NCI-H1092 treated with DMSO at 0.1 percent for 48 hours (cell line): ENCODE measurements at regions not wholly inside any gene's neighbourhood (a gene's known extent, or its start where the extent isn't known, plus 50 kb on each side); places are given as distances from the start of the nearest gene placed in this dataset.

Source experiments
- DNase-seq: peaks from one replicate; lab custom pipeline; 2025; lab: John Stamatoyannopoulos, UW

DNA sequence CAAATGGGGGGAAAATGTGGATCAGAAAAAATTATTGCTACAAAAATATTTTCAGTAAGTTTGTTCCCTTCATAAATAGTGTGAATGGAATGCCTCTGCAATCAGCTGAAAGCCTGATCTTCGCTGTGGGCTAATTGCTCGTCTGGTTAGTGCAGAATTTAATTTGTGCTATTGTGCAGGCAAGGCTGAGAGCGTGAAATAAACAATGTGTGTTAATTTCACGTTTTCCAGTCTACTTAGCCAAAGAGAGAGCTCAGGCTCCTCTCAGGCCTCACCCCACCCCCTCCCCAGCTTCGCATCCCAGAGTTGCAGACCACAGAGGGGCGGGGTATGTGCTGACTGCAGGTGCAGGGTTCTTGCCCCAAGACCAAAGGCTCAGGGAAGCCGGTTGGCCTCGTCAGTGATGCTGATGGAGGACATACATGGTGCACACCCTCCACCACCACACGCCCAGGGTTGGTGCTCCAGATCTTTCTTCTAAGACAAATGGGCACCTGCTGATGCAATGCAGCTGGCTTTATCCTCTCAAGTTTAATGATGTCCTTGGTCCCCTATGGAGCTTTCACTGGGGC is 302.6 kb upstream of the SLC14A2 start:
- DNase-seq = no peak

DNA sequence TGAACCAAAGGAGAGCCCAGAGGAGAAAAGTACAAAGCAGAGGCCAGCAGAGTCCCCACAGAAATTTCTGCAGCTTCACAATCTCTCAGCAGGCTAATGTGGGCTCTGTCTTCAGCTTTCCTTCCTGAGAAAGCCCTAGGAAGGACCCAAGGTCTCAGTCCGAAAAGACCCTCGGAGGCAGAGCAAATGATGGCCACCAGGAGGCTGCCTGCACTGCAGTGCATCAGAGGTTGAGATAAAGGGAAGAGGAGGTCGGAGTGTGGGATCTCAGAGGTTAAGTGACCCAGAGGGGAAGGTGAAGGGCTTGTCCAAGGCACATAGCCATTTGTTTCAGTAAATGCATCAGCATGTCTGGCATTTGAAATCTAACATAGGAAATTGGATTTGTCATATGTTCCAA is 299.1 kb upstream of the SLC14A2 start:
- DNase-seq = no peak

DNA sequence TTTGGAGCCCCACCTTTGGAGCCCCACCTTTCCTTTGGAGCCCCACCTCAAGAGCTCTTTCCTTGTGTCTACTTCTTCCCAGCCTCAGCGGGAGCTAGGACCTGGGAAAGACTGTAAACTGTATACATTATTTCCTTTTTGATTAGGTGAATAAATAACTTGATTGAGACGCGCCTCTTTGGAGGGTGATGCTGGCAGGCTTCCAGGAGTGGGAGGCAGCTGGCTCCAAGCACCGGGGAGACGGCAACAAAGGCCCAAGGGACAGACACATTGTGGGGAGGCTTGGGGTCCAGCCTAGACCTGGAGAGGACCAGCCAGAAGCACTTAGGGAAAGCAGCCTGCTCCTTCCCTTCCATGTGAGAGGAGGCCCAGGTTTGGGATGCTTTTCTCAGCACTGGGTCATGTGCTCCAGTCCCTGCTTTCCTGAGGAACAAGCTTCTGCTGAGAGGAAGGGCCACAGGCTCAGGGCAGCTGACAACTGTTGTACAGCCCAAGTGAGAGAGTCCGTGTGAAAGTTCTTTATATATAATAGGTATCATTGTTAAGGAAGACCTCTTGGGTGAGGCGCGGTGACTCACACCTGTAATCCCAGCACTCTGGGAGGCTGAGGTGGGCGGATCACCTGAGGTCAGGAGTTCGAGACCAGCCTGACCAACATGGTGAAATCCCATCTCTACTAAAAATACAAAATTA is 297.2 kb upstream of the SLC14A2 start:
- peak; percentile 69 for DNase-seq

DNA sequence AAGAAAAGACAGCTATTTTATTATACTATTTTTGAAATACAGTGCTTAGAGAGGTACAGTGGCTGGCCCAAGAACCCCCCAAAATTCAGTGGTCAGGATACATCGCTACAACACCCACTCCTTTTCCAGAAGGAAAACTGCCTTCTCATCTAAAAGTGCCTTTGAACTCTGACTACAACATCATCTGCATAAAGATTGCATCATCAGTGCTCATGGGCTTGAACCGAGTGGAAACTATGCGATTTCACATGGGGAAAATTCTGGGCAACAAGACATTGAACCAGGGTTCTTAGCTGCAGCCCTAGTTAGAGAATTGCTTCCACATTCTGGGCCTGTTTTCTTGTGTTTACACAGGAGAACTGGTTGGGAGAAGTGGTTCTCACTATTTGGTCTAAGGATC is 294.6 kb upstream of the SLC14A2 start:
- no peak for DNase-seq

DNA sequence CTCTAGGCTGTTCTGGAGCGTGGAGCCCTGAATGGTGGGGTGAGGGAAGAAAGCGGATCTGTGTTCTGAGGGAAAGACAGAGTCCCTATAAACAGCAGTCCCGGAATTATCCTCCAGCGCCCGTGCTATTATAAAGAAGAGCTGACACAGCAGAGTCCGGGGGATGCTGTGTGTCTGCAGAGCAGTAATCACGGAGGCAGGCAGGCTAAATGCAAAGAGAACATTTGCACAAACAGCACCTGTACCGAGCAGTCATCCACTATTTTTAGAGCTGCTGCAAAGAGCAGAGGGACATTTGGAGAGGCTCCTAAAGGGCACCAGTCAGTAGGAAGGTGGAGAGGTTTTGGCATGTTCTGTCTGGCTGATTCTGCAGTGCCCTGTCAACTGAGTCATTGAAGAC is 293.8 kb upstream of the SLC14A2 start:
- no peak for DNase-seq

DNA sequence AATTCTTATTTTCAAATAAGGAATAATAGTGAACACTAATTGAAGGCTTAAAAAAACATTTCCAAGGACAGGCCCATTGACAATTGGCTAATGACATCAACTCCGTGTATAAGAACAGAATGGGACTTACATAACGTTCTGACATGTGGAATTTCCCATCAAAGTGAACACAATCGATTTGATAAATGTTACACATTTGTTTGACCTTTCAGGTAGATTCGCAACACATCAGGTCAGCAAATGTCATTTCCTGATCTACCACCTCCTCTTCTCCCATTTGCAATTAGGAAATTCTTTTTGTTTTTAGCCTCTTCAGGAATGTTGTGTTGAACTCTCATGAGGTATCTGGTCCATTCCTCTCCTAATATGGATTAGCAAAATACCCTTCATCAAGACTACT is 292.9 kb upstream of the SLC14A2 start:
- no peak for DNase-seq

DNA sequence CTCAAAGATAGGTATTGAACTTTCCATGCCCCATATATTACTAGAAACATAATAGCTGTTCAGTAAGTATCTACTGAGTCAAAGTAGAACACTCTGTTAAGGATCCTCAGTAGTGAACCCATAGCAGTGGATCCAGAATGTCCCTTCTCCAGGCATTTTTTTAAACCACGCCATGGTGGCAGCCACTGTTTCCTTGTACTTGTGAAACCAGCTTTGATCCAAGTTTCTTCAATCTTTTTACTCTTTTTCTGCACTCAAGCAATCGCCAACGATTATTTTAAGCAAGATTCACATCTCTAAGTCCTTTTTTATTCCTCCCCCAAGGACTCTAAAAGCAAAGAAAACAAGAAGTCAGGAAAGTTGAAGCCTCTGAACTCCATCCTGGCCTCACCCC is 291.2 kb upstream of the SLC14A2 start:
- no peak for DNase-seq

DNA sequence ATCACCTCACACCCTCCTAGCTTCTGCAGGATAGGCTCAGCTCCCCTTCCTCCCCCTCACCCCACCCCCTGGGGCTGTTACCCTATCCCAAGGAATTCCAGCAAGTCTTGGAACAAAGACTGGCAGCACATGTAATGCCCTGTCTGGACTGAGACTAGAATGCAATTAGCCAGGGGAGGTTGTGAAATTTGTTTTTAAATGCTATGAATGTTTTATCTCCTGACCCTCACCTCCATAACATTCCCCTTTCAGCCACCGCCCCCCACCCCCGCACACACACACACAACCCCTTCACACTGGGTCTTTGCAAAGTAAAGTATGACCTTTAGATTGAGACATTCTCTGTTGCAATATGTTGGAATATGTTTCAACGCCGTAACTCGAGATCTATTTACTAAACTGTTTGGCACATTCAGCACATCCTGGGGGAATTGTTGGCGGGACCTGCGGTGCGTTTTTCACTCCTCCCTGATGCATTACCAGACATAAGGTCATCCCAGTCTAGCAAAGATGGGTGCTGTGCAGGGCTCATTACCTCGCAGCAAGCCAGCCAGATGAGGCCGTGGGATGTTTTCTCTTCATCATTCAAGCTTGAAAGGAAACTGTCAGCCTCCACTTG is 290.7 kb upstream of the SLC14A2 start:
- peak; percentile 54 for DNase-seq

DNA sequence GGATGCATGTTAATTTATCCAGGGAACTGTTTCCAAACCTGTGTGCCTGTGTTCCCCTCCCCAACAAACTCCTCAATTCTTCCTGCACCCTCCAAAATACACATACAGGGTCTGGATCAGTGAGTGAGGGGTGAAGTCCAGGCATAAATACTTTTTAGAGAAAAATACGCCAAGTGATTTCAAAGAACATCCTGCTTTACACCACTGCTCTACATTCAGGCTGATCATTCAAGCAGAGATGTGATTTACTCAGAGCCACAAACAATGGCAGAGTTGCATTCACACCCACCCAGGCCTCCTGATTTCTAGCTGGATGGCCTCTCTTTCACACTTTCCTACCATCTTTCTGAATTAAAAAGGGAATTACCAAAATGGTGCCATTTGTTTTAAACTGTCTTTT is 289.5 kb upstream of the SLC14A2 start:
- no peak for DNase-seq

DNA sequence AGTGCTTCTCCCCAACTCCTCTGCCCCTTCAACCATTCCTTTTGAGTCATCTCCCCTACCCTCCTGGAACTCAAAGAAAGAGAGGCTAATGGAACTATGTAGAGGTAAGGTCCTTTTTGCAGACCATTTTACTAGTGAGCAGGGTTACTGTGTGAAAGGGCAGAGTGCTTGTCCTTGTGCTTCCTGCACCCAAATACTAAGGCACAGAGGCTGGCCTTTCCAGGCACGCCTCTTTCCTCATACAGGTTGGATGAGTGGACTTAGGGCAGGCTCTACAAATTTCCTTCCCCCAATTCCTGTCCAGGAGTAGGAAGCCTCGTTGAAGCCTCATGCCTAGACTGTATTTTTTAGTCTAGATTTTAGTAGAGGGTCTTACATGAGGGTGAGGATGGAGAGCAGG is 288.8 kb upstream of the SLC14A2 start:
- no peak for DNase-seq

DNA sequence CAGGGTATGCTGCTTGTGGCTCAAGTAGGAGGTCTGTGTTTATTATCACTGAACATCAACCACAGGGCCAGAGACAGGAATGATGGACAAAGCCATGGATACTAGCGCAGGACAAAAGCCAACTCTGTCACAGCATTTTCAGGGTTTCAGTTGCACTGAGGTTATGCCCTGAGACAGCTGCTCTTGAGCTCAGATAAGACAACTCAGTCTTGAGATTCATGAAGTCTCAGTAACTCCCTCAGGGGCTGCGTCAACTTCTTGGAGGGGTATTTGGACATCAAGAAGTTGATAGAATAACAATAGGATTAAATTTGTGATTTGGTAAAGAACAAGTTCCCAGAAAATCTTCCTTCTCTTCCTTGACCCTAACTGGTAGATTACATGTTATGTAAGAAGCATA is 287.0 kb upstream of the SLC14A2 start:
- DNase-seq = no peak

DNA sequence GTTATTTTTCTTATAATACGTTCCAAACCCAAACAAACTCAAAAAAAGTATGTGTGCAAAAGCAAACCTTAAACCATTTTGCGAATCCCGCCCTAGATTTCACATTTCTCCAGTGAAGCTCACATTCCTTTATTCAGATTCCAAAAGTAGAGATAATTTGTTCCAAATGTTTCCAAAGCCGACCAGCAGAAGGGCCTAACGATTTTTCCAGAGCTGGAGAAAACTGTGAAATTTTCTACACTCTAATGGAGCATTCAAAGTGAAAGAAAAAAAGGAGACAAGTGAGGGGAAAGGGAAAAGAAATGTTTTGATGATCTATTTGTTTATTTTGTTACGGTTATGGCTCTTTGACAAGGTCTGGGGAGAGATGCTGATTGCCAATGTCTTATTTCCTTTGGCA is 286.5 kb upstream of the SLC14A2 start:
- no peak for DNase-seq

DNA sequence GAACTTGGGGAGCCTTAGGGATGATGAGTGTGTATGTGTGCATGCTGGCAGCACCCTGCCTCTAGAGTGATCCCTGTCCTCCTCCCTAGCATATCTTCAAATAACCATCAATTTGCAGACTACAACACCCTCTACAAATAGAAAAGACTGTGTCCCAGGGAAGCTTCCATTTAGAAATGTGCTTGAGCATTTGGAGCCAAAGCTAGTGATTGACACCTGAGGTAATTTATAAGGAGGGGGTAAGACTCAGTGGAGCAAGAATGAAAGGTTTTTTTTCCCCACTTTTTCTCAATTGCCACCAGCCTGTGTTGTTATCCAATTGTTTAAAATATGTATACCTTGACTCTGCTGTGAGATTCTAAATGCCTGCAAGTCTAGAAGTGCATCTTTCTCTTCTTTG is 286.0 kb upstream of the SLC14A2 start:
- DNase-seq = no peak

DNA sequence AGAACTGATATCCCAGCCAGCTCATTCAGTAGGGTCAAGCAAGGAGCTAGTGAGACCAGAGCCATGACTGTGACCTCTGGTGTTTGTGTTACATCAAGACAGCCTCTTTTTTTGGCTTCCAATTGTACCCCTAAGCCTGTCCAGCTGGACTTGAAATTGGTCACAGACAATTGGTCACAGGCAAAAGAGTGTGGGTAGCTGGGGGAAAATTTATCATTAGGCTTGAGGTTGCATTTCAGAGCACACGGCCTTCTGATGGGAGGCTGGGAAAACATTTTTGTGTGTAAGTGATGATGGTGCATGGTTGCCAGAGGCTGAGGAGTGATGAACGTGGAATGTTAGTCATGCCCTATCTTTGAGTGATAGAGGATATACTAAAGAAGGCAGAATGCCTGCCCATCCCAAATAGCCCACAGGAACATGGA is 285.1 kb upstream of the SLC14A2 start:
- DNase-seq = no peak

DNA sequence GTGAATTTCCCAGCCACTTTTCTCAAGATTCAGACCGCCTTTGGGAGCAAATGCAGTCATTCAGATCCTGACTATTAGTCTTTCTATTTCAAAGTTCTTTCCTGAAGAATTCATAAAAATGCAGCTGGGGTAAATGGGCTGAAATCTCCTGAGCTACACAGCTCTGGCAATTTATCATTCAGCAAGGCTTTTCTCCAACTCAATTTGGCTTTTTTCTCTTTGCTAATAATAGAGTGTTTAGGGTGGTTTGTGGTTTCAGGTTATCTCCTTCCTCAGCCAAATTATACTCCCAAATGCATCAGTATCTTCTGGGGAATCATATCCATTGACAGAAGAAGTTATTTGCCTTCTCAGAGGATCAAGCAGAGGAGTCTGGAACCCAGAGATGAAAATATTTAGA is 282.4 kb upstream of the SLC14A2 start:
- DNase-seq = no peak

DNA sequence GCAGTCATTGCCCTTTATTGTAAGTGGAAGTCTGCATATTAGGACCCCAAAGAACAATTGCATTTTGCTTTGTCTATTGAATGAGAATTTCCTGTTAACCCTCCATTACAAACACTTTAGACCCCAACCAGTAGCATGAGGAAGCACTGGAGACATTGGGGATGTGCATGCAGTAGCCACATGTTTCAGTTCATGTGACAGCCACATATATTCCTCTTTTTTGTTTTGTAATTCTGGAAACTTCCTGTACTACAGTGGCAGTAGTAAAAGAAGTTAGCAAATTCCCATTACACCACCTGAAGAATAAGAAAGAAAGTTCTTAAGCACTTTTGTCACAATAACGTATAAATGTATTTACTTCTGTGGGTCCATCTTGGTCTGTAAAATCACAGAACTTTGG is 281.1 kb upstream of the SLC14A2 start:
- DNase-seq = no peak

DNA sequence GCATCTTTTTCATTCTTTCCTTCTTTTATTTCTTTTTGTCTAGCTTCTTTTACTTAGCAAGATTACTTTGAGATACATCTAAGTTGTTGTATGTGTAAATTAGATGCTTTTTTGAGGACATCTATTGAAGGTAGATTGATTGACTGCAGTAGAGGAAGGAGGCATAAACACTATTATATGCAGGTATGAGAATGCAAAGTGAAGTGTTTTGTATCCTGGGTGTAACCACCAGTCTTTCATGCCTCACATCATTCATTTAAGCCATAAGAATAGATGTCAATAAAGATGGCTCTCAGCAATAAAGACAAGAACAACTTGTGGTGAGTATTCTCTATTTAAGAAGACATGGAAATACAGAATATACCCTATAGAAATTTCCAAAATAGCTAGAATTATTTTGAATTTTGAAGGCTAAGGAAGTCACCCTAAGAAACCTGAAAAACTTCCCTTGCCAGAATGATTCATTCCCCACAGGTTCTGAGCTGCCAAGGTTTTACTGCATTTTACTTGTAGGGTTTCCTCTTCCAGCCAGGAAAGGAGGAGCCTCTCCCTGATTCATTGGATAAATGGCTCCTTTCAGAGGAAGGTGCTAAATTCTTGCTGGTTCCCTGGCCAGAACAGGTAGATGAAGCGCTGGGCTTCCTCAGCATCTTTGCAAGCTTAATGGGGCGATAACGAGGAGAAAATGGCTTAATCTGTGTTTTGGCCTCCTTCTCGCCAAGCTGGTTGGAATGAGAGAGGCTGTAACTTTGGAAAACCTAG is 279.8 kb upstream of the SLC14A2 start:
- no peak for DNase-seq

DNA sequence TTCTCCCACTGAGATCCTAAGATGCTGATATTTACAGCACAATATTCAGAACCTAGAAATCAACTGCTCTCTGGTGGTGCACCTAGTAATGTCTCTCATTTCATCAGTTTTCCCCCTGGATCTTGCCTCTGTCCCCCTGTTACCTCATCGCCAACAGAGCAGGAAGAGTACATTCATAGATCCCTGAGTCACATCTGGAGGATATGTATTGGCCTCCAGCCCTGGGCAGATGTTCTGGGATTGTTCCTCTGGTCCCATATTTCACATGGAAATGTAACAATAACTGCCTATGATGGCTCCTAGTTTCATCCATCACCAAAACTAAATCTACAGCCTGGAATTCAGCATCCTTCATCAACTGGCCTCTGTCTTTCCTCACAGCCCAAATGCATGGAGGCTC is 278.8 kb upstream of the SLC14A2 start:
- no peak for DNase-seq

DNA sequence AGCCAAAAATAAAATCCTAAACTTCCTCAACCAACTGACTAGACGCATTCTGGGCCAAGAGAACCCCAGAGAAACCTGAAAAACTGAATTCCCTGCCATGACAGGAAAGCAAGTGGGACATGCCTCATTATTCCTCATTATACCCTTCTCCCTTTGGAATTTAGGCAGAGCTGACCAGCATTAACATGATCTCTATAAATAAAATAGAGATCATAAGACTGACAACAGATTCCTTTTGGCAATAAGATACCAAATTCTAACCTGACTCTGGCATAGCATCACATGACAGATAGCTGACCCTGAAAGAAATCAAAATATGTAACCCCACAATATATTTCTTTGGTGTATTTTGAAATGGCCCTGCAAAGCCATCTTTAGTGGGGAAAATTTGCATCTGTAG is 277.8 kb upstream of the SLC14A2 start:
- no peak for DNase-seq

DNA sequence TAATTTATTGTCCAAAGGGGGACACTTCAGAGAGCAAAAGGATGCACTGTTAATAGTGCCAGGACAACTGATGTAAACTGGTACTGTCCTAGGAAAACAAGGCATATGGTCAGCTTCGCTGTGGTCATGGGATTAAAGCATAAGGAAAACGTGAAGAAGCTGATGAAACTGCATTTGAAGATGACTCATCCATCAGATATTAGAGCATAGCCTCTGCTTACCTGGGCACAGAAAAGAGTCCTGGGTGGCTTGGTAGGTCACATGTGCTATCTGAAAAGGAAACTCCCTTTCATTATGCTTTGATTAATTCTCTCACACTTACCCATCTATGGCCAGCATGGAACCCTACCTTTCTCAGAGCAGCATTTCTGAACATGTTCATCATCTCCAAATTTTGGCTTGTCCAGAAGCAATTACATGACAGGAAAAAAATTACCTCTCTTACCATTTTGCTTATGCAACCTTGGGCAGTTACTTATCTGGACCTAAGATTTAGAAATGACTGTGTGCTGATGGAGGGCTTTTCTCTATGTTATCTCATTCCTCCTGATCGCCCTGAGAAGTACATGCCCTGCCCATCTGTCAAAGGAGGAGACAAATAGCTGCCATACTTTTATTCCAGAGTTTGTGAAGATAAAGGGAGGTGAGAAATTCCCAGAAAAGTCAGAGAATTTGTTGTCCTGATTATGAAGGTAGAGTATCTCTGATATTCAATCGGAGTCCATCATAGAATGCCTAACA is 275.3 kb upstream of the SLC14A2 start:
- no peak for DNase-seq

DNA sequence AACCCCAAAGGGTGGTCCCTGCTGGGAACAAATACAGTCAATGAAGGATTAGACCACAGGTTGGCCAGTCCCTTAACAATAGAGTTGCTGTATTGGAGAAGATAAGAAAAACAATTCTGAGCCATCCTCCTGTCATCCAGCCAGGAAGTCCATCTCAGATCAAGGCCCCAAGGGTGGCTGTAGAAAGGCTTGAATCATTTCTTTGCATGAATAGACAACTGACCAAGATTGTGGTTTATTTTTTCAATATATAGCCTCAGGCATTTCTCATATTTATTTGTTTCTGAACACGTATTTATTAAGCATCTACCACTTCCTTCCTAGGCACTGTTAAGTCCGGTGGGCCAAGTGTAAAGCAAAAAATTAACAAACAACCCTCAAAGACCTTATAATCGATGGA is 274.4 kb upstream of the SLC14A2 start:
- DNase-seq = no peak

DNA sequence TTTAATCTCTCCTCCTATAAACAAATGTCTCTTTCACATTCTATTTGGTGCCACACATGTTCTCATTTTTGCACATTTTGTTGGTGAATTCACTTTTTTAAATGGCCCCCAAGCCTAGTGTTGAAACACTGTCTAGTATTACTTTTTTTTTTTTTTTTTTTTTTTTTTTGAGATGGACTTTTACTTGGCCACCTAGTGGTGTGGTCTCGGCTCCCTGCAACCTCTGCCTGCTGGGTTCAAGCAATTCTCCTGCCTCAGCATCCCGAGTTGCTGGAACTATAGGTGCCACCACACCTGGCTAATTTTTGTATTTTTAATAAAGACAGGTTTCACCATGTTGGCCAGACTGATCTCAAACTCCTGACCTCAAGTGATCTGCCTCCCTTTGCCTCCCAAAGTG is 273.8 kb upstream of the SLC14A2 start:
- DNase-seq = no peak
